GM12875 (cell line): ENCODE measurements at regions not wholly inside any gene's neighbourhood (a gene's known extent, or its start where the extent isn't known, plus 50 kb on each side); places are given as distances from the start of the nearest gene placed in this dataset.

Source experiments
- H3K4me3 ChIP-seq: one replicate; pipeline ENCODE4 v1.5.1; 2011; ENCODE audit warnings: low read depth, low read length, control low read depth
- CTCF ChIP-seq: IDR thresholded peaks from 2 replicates; pipeline ENCODE4 v1.5.1; 2011; ENCODE audit warnings: low read depth, mild to moderate bottlenecking, control low read depth, inconsistent platforms, low read length, moderate library complexity, borderline replicate concordance; ENCODE audit not compliant: insufficient read depth

GRCh38 chr4:153137159-153137558 is 67.1 kb upstream of the TRIM2 start:
- no peak overlapping the region for H3K4me3 ChIP-seq
- TF ChIP-seq CTCF, result no peak

GRCh38 chr4:153137677-153138630 is 66.3 kb upstream of the TRIM2 start:
- no peak for TF ChIP-seq CTCF
- no peak overlapping the region for H3K4me3 ChIP-seq

GRCh38 chr4:153138736-153139135 is 65.5 kb upstream of the TRIM2 start:
- TF ChIP-seq CTCF, result no peak
- no peak overlapping the region for H3K4me3 ChIP-seq

GRCh38 chr4:153140294-153140693 is 63.9 kb upstream of the TRIM2 start:
- H3K4me3 ChIP-seq, result no peak overlapping the region
- TF ChIP-seq CTCF, result no peak

GRCh38 chr4:153141238-153141637 is 63.0 kb upstream of the TRIM2 start:
- H3K4me3 ChIP-seq, result no peak overlapping the region
- no peak for TF ChIP-seq CTCF

- H3K4me3 ChIP-seq, result no peak overlapping the region
- peak; percentile 59 for TF ChIP-seq CTCF
These were observed 61.4 kb upstream of the TRIM2 start for GRCh38 chr4:153142700-153143438.
